ENCODE measurements at regions not wholly inside any gene's neighbourhood (a gene's known extent, or its start where the extent isn't known, plus 50 kb on each side); places are given as distances from the start of the nearest gene placed in this dataset.

- no peak for TF ChIP-seq REST (IDR thresholded peaks at IDR 0.05; ENCODE audit: insufficient read depth in 1 of 2, low read depth in 2 of 2, low read length in 1 of 2)
- TF ChIP-seq, protein P1, sequence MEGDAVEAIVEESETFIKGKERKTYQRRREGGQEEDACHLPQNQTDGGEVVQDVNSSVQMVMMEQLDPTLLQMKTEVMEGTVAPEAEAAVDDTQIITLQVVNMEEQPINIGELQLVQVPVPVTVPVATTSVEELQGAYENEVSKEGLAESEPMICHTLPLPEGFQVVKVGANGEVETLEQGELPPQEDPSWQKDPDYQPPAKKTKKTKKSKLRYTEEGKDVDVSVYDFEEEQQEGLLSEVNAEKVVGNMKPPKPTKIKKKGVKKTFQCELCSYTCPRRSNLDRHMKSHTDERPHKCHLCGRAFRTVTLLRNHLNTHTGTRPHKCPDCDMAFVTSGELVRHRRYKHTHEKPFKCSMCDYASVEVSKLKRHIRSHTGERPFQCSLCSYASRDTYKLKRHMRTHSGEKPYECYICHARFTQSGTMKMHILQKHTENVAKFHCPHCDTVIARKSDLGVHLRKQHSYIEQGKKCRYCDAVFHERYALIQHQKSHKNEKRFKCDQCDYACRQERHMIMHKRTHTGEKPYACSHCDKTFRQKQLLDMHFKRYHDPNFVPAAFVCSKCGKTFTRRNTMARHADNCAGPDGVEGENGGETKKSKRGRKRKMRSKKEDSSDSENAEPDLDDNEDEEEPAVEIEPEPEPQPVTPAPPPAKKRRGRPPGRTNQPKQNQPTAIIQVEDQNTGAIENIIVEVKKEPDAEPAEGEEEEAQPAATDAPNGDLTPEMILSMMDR (IDR thresholded peaks at IDR 0.05): no peak
- TF ChIP-seq POLR2AphosphoS5 (IDR thresholded peaks at IDR 0.05; ENCODE audit: low read depth, low read length): no peak
- TF ChIP-seq TCF7L2 (IDR thresholded peaks at IDR 0.05; ENCODE audit: low read depth, low read length): no peak
Measured at GRCh38 chr5:36535859-36536615, 70.4 kb upstream of the SLC1A3 start.

Data from Panc1 (cell line).